ENCODE measurements at regions not wholly inside any gene's neighbourhood (a gene's known extent, or its start where the extent isn't known, plus 50 kb on each side); places are given as distances from the start of the nearest gene placed in this dataset.

DNA sequence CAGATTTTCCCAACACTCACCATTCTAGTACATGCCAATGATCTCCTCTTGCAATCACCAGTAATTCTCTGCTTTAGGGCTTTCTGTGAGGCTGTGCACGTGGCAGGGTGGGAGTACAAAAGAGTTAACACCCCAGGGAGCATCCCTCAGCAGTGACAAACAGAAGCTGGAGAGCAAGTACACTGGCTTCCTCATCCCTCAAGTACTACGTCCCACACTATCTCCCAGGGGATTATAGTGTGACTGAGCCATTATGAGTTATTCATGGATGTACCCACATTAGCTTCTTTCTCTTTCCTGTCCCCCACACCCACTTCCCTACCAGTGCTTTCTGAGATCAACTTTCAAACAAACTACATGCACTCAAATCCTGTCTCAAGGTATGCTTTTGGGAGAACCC lies 1216.5 kb upstream of the AUTS2 start:
- Histone ChIP-seq H3K27ac (no peak overlapping the region), H3K36me3 (no peaks in the 10 kb centered on the region), H3K9me3 (ENCODE audit: severe bottlenecking) (no peaks in the 10 kb centered on the region), H3K27me3 (ENCODE audit: insufficient read depth, low read depth, severe bottlenecking) (no peaks in the 10 kb centered on the region), H3K4me3 (ENCODE audit: low read depth, low read length) (no peak overlapping the region)
- DNase-seq: no peak
- TF ChIP-seq, protein P1, sequence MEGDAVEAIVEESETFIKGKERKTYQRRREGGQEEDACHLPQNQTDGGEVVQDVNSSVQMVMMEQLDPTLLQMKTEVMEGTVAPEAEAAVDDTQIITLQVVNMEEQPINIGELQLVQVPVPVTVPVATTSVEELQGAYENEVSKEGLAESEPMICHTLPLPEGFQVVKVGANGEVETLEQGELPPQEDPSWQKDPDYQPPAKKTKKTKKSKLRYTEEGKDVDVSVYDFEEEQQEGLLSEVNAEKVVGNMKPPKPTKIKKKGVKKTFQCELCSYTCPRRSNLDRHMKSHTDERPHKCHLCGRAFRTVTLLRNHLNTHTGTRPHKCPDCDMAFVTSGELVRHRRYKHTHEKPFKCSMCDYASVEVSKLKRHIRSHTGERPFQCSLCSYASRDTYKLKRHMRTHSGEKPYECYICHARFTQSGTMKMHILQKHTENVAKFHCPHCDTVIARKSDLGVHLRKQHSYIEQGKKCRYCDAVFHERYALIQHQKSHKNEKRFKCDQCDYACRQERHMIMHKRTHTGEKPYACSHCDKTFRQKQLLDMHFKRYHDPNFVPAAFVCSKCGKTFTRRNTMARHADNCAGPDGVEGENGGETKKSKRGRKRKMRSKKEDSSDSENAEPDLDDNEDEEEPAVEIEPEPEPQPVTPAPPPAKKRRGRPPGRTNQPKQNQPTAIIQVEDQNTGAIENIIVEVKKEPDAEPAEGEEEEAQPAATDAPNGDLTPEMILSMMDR (IDR thresholded peaks at IDR 0.05; ENCODE audit: low read depth, low read length): no peak

DNA sequence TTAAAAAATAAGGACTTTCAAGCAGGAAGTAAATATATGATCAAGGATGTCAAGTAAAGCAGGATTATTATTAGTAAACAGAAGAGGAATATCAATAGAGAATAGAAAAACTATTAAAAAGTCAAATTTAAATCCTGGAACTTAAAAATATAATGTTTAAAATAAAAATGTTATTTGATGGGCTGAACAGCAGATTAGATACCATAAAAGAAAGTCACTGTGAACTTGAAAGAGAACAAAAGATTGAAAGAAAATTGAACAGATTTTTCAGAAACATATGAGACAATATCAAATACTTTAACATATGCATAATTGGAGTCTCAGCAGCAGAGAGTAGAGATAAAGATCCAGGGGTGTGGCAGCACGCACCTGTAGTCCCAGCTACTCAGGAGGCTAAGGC lies 1213.7 kb upstream of the AUTS2 start:
- H3K27ac ChIP-seq: no peak overlapping the region
- TF ChIP-seq, protein P1 (IDR thresholded peaks at IDR 0.05; ENCODE audit: low read depth, low read length): no peak

DNA sequence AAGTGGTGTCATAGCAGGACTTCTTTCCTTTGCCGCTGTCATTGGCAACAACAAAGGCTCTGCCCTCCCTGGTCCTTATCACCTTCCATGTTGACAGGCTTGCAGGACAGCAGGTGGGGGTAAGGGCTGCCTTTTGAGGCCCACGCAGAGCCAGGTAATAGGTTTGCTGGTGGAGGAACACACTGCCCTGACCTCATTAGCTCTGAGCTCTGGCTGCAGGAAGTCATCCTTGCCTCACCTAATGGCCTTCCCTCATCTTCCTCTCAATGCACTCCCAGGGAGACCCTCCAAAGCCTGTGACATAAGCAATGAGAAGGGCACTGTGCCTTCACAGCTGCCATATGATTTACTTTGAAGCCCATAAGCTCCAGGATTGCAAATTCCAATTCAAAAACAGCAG lies 1205.2 kb upstream of the AUTS2 start:
- no peak for DNase-seq
- TF ChIP-seq, protein P1 (IDR thresholded peaks at IDR 0.05; ENCODE audit: low read depth, low read length): no peak
- Histone ChIP-seq H3K36me3 (no peaks in the 10 kb centered on the region), H3K9me3 (ENCODE audit: severe bottlenecking) (no peaks in the 10 kb centered on the region), H3K27me3 (ENCODE audit: insufficient read depth, low read depth, severe bottlenecking) (no peaks in the 10 kb centered on the region), H3K4me3 (ENCODE audit: low read depth, low read length) (no peak overlapping the region), H3K27ac (no peak overlapping the region)

More for the DNA sequence above, 1213.7 kb upstream of the AUTS2 start:
- Histone ChIP-seq H3K27me3 (ENCODE audit: insufficient read depth, low read depth, severe bottlenecking) (no peaks in the 10 kb centered on the region), H3K9me3 (ENCODE audit: severe bottlenecking) (no peaks in the 10 kb centered on the region), H3K4me3 (ENCODE audit: low read depth, low read length) (no peak overlapping the region), H3K36me3 (no peaks in the 10 kb centered on the region)
- DNase-seq: no peak

DNA sequence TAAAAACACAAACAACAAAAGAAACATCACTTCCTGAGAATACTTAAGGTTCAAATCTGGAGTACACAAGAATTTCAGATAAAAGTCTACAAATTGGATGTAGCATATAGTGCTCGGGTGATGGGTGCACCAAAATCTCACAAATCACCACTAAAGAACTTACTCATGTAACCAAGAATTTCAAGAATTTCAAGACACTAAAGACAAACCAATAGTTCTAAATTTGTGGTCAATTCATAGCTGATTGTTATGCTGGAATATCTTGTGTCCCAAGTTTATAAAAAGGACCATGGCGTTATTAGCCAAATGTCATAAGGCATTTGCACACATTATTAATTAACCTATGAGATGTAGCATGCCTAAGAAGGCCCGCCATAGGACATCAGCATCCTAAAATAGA lies 1204.1 kb upstream of the AUTS2 start:
- Histone ChIP-seq H3K9me3 (ENCODE audit: severe bottlenecking) (no peaks in the 10 kb centered on the region), H3K36me3 (no peaks in the 10 kb centered on the region), H3K27ac (no peak overlapping the region), H3K27me3 (ENCODE audit: insufficient read depth, low read depth, severe bottlenecking) (no peaks in the 10 kb centered on the region), H3K4me3 (ENCODE audit: low read depth, low read length) (no peak overlapping the region)
- no peak for DNase-seq
- TF ChIP-seq, protein P1 (IDR thresholded peaks at IDR 0.05; ENCODE audit: low read depth, low read length): no peak

DNA sequence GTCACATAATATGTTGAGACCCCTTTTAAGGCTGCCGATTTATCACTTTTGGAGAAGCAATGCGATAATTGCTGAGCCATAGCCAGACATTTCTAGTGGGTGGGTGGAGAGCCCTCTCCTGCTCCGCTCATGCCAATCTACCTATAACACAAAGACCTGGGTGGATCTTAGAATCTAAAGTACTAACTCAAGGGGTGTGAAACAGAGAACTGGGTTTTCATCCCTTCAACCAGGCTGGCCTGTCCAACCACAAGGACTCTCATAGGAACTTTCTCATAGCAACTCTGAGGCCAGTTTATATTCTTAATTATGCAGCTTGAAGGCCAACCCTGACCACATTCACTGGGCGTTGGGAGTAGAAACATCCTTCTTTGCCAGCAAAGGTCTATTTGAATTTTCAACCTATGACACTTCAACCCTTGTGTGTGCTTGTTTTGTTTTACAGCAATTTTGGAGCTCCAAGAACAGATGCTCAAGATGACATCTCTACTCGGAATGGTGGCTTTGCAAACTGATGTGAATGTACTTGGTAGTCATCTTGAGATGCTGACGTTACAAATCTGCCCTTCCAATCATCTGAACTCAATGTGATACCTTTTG lies 1198.2 kb upstream of the AUTS2 start:
- Histone ChIP-seq H3K4me3 (ENCODE audit: low read depth, low read length) (no peak overlapping the region), H3K36me3 (no peaks in the 10 kb centered on the region), H3K27me3 (ENCODE audit: insufficient read depth, low read depth, severe bottlenecking) (no peaks in the 10 kb centered on the region), H3K9me3 (ENCODE audit: severe bottlenecking) (no peaks in the 10 kb centered on the region), H3K27ac (no peak overlapping the region)
- no peak for DNase-seq
- TF ChIP-seq, protein P1 (IDR thresholded peaks at IDR 0.05; ENCODE audit: low read depth, low read length): no peak

DNA sequence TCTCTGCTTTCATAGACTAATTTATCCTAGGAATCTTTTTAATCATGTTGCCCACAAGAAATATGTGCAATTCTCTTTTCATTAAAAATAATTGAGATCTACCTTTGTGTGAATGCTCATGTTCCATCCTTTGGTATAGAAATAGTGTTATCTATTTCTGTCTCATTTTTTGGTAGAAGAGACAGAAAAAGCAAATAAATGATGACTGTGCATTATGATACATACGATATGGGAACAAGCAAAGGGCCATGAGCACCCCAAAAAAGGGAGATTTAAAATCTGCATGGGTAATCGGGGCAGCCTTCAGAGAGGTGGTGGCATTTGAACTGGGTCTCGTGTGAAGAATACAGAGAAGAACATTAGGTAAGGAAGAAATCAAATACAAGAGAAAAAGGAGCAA lies 1197.5 kb upstream of the AUTS2 start:
- H3K27ac ChIP-seq: no peak overlapping the region
- H3K9me3 ChIP-seq (ENCODE audit: severe bottlenecking): no peaks in the 10 kb centered on the region
- no peak overlapping the region for H3K4me3 ChIP-seq (ENCODE audit: low read depth, low read length)
- H3K36me3 ChIP-seq: no peaks in the 10 kb centered on the region
- no peaks in the 10 kb centered on the region for H3K27me3 ChIP-seq (ENCODE audit: insufficient read depth, low read depth, severe bottlenecking)
- TF ChIP-seq, protein P1 (IDR thresholded peaks at IDR 0.05; ENCODE audit: low read depth, low read length): no peak
- DNase-seq: no peak
